H7 (cell line): ENCODE measurements at regions not wholly inside any gene's neighbourhood (a gene's known extent, or its start where the extent isn't known, plus 50 kb on each side); places are given as distances from the start of the nearest gene placed in this dataset.

Experiments used
- DNase-seq: peaks from one replicate; pipeline ENCODE4 v3.0.0; 2012
- H3K27me3 ChIP-seq: 2 replicates; pipeline ENCODE4 v1.6.0; 2011; ENCODE audit warnings: mild to moderate bottlenecking, low read length; ENCODE audit not compliant: control insufficient read depth, insufficient read depth
- H3K36me3 ChIP-seq: replicated peaks from 2 replicates; pipeline ENCODE4 v1.5.1; 2011; ENCODE audit warnings: low read length; ENCODE audit not compliant: control insufficient read depth, insufficient read depth
- H3K4me3 ChIP-seq: 2 replicates; pipeline ENCODE4 v1.5.1; 2011; ENCODE audit warnings: low read depth, mild to moderate bottlenecking, control low read depth, low read length, moderate library complexity; ENCODE audit not compliant: insufficient read depth

GRCh38 chr6:170049641-170050561, 241.0 kb downstream of the DLL1 start:
- no peak for DNase-seq
- no peaks in the 10 kb centered on the region for H3K27me3 ChIP-seq
- no peak overlapping the region for H3K4me3 ChIP-seq
- H3K36me3 ChIP-seq: no peaks in the 10 kb centered on the region

- no peak overlapping the region for H3K4me3 ChIP-seq
- DNase-seq: no peak
- H3K27me3 ChIP-seq: no peaks in the 10 kb centered on the region
- no peaks in the 10 kb centered on the region for H3K36me3 ChIP-seq
These were observed 242.1 kb downstream of the DLL1 start for GRCh38 chr6:170048615-170049256.

GRCh38 chr6:170047823-170048222, 243.1 kb downstream of the DLL1 start:
- Histone ChIP-seq H3K4me3 (no peak overlapping the region), H3K36me3 (no peaks in the 10 kb centered on the region), H3K27me3 (no peaks in the 10 kb centered on the region)
- DNase-seq: no peak

GRCh38 chr6:170046791-170047626, 243.9 kb downstream of the DLL1 start:
- DNase-seq: no peak
- Histone ChIP-seq H3K36me3 (no peaks in the 10 kb centered on the region), H3K4me3 (no peak overlapping the region), H3K27me3 (no peaks in the 10 kb centered on the region)

- Histone ChIP-seq H3K27me3 (no peaks in the 10 kb centered on the region), H3K36me3 (no peaks in the 10 kb centered on the region), H3K4me3 (no peak overlapping the region)
- no peak for DNase-seq
These were observed 244.8 kb downstream of the DLL1 start for GRCh38 chr6:170045981-170046667.

GRCh38 chr6:170045563-170045960, 245.3 kb downstream of the DLL1 start:
- Histone ChIP-seq H3K4me3 (no peak overlapping the region), H3K27me3 (no peaks in the 10 kb centered on the region), H3K36me3 (no peaks in the 10 kb centered on the region)
- DNase-seq: no peak

- no peaks in the 10 kb centered on the region for H3K36me3 ChIP-seq
- H3K27me3 ChIP-seq: no peaks in the 10 kb centered on the region
- no peak overlapping the region for H3K4me3 ChIP-seq
- no peak for DNase-seq
These were observed 245.9 kb downstream of the DLL1 start for GRCh38 chr6:170044836-170045562.

GRCh38 chr6:170043881-170044790, 246.7 kb downstream of the DLL1 start:
- no peak for DNase-seq
- Histone ChIP-seq H3K4me3 (no peak overlapping the region), H3K27me3 (no peaks in the 10 kb centered on the region), H3K36me3 (no peaks in the 10 kb centered on the region)

GRCh38 chr6:170043150-170043819, 247.6 kb downstream of the DLL1 start:
- H3K4me3 ChIP-seq: no peak overlapping the region
- no peaks in the 10 kb centered on the region for H3K27me3 ChIP-seq
- no peaks in the 10 kb centered on the region for H3K36me3 ChIP-seq
- no peak for DNase-seq

- H3K36me3 ChIP-seq: no peaks in the 10 kb centered on the region
- no peaks in the 10 kb centered on the region for H3K27me3 ChIP-seq
- no peak overlapping the region for H3K4me3 ChIP-seq
- no peak for DNase-seq
These were observed 248.2 kb downstream of the DLL1 start for GRCh38 chr6:170042596-170043118.

- Histone ChIP-seq H3K27me3 (no peaks in the 10 kb centered on the region), H3K36me3 (no peaks in the 10 kb centered on the region), H3K4me3 (no peak overlapping the region)
- no peak for DNase-seq
These were observed 248.8 kb downstream of the DLL1 start for GRCh38 chr6:170042123-170042522.

- Histone ChIP-seq H3K27me3 (no peaks in the 10 kb centered on the region), H3K36me3 (no peaks in the 10 kb centered on the region), H3K4me3 (no peak overlapping the region)
- DNase-seq: no peak
These were observed 249.4 kb downstream of the DLL1 start for GRCh38 chr6:170041526-170041925.
